NB4 (cell line): ENCODE measurements at regions not wholly inside any gene's neighbourhood (a gene's known extent, or its start where the extent isn't known, plus 50 kb on each side); places are given as distances from the start of the nearest gene placed in this dataset.

Source experiments
- POLR2A ChIP-seq: IDR thresholded peaks from 2 replicates; pipeline ENCODE4 v1.6.1; 2011; ENCODE audit warnings: mild to moderate bottlenecking; ENCODE audit not compliant: insufficient read length; ENCODE audit errors: extremely low read depth
- TF ChIP-seq, protein P1 (sequence below): IDR thresholded peaks from one replicate; pipeline ENCODE4 v1.5.1; 2012; ENCODE audit warnings: low read depth, low read length

DNA sequence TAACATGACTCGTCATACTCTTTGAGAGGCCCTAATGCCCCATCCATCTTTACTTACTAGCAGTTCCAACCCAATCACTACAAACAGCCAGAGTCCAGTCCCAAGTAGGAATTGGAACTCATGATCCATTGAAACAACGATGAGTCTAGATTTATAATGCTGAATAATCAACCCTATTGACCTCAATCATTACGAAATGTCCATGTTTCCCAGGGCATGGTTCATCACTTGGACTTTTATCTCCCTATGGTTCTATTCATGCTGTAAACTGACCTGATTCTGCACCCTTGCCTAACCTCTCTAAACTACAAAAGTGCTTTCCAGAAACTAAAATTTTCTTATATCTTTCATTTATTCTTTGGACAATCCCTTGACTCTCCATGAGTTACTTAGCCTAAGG lies 840.0 kb upstream of the B3GALT2 start:
- no peak for TF ChIP-seq POLR2A
- TF ChIP-seq, protein P1, sequence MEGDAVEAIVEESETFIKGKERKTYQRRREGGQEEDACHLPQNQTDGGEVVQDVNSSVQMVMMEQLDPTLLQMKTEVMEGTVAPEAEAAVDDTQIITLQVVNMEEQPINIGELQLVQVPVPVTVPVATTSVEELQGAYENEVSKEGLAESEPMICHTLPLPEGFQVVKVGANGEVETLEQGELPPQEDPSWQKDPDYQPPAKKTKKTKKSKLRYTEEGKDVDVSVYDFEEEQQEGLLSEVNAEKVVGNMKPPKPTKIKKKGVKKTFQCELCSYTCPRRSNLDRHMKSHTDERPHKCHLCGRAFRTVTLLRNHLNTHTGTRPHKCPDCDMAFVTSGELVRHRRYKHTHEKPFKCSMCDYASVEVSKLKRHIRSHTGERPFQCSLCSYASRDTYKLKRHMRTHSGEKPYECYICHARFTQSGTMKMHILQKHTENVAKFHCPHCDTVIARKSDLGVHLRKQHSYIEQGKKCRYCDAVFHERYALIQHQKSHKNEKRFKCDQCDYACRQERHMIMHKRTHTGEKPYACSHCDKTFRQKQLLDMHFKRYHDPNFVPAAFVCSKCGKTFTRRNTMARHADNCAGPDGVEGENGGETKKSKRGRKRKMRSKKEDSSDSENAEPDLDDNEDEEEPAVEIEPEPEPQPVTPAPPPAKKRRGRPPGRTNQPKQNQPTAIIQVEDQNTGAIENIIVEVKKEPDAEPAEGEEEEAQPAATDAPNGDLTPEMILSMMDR, result no peak
